GM08714 (cell line): ENCODE measurements at regions not wholly inside any gene's neighbourhood (a gene's known extent, or its start where the extent isn't known, plus 50 kb on each side); places are given as distances from the start of the nearest gene placed in this dataset.

Source experiments
- H3K4me3 ChIP-seq: fragments of 200-500 bp; sonication (Bioruptor generic); 2 replicates; pipeline ENCODE4 v1.5.1; 2014; ENCODE audit warnings: mild to moderate bottlenecking, low read length, inconsistent platforms
- ZNF274 ChIP-seq: IDR thresholded peaks from 2 replicates; pipeline ENCODE4 v1.6.1; 2012; ENCODE audit warnings: mild to moderate bottlenecking, low read depth, low read length

- TF ChIP-seq ZNF274: no peak
- H3K4me3 ChIP-seq: no peak overlapping the region
These were observed 194.3 kb upstream of the RGS18 start for GRCh38 chr1:191963781-191964455.

- no peak overlapping the region for H3K4me3 ChIP-seq
- TF ChIP-seq ZNF274: no peak
These were observed 189.0 kb upstream of the RGS18 start for GRCh38 chr1:191969290-191969689.

- H3K4me3 ChIP-seq: no peak overlapping the region
- TF ChIP-seq ZNF274: no peak
These were observed 188.1 kb upstream of the RGS18 start for GRCh38 chr1:191970116-191970515.

GRCh38 chr1:191971447-191971846 is 186.8 kb upstream of the RGS18 start:
- TF ChIP-seq ZNF274: no peak
- H3K4me3 ChIP-seq: no peak overlapping the region

- TF ChIP-seq ZNF274: no peak
- H3K4me3 ChIP-seq: no peak overlapping the region
These were observed 184.3 kb upstream of the RGS18 start for GRCh38 chr1:191974004-191974403.

GRCh38 chr1:191977874-191978506 is 180.3 kb upstream of the RGS18 start:
- no peak overlapping the region for H3K4me3 ChIP-seq
- no peak for TF ChIP-seq ZNF274

GRCh38 chr1:191984856-191985255 is 173.4 kb upstream of the RGS18 start:
- H3K4me3 ChIP-seq: no peak overlapping the region
- TF ChIP-seq ZNF274: no peak

- no peak for TF ChIP-seq ZNF274
- H3K4me3 ChIP-seq: no peak overlapping the region
These were observed 166.1 kb upstream of the RGS18 start for GRCh38 chr1:191992118-191992517.

- no peak for TF ChIP-seq ZNF274
- no peak overlapping the region for H3K4me3 ChIP-seq
These were observed 164.7 kb upstream of the RGS18 start for GRCh38 chr1:191993549-191993948.

- H3K4me3 ChIP-seq: no peak overlapping the region
- no peak for TF ChIP-seq ZNF274
These were observed 156.2 kb upstream of the RGS18 start for GRCh38 chr1:192002063-192002462.

GRCh38 chr1:192003295-192004077 is 154.8 kb upstream of the RGS18 start:
- TF ChIP-seq ZNF274: no peak
- H3K4me3 ChIP-seq: no peak overlapping the region

GRCh38 chr1:192005976-192006375 is 152.3 kb upstream of the RGS18 start:
- TF ChIP-seq ZNF274: no peak
- no peak overlapping the region for H3K4me3 ChIP-seq

- no peak for TF ChIP-seq ZNF274
- H3K4me3 ChIP-seq: no peak overlapping the region
These were observed 149.9 kb upstream of the RGS18 start for GRCh38 chr1:192008281-192008825.

- TF ChIP-seq ZNF274: no peak
- H3K4me3 ChIP-seq: no peak overlapping the region
These were observed 147.9 kb upstream of the RGS18 start for GRCh38 chr1:192010406-192010805.

GRCh38 chr1:192011525-192011924 is 146.7 kb upstream of the RGS18 start:
- H3K4me3 ChIP-seq: no peak overlapping the region
- no peak for TF ChIP-seq ZNF274
